H1 (cell line): ENCODE measurements at regions not wholly inside any gene's neighbourhood (a gene's known extent, or its start where the extent isn't known, plus 50 kb on each side); places are given as distances from the start of the nearest gene placed in this dataset.

ENCODE experiments used
- CTCF ChIA-PET: fragments of 300-600 bp; sonication (Branson Sonifier 250); formaldehyde crosslinking; loops from one replicate; lab custom pipeline; 2021; ENCODE audit not compliant: partially characterized antibody; lab: Charles Lee
- POLR2A ChIA-PET: fragments of 300-600 bp; sonication (Branson Sonifier 250); formaldehyde crosslinking; loops from one replicate; lab custom pipeline; 2021; ENCODE audit warnings: inconsistent platforms; ENCODE audit not compliant: partially characterized antibody; lab: Charles Lee
- DNase-seq, 2 experiments: peaks; one replicate each; pipeline versions ENCODE4 v3.0.0 to v3.0.0-alpha.2; 2010 to 2022; ENCODE audit warnings: low spot score in 2 of 2, low read depth in 1 of 2, mixed read lengths in 1 of 2
- FAIRE-seq: peaks from 2 replicates; lab custom pipeline; 2011; peaks lifted over from hg19 to GRCh38; lab: Jason Lieb, UNC
- H2AFZ ChIP-seq: 2 replicates; pipeline ENCODE4 v1.8.1; 2012; ENCODE audit warnings: low read length, inconsistent platforms
- H2AK5ac ChIP-seq: 2 replicates; pipeline ENCODE4 v1.6.1; 2013; ENCODE audit warnings: low read depth, low read length
- H2BK120ac ChIP-seq: replicated peaks from 2 replicates; pipeline ENCODE3; 2013; ENCODE audit warnings: low read depth, low read length, inconsistent platforms
- H2BK12ac ChIP-seq: 2 replicates; pipeline ENCODE4 v1.6.1; 2013; ENCODE audit warnings: low read depth, low read length
- H2BK15ac ChIP-seq: 2 replicates; pipeline ENCODE4 v1.6.1; 2013; ENCODE audit warnings: low read length
- H2BK20ac ChIP-seq: 2 replicates; pipeline ENCODE4 v1.6.1; 2013; ENCODE audit warnings: low read length
- H2BK5ac ChIP-seq: 2 replicates; pipeline ENCODE4 v1.6.1; 2013; ENCODE audit warnings: low read depth, low read length
- H3K14ac ChIP-seq: 2 replicates; pipeline ENCODE4 v1.6.1; 2013; ENCODE audit warnings: inconsistent platforms; ENCODE audit not compliant: insufficient read length
- H3K18ac ChIP-seq: 2 replicates; pipeline ENCODE4 v1.6.1; 2013; ENCODE audit warnings: low read length; ENCODE audit errors: extremely low read depth
- H3K23ac ChIP-seq: 2 replicates; pipeline ENCODE4 v1.6.1; 2013; ENCODE audit warnings: inconsistent platforms; ENCODE audit not compliant: insufficient read length
- H3K23me2 ChIP-seq: 2 replicates; pipeline ENCODE4 v1.6.1; 2013; ENCODE audit warnings: low read depth, low read length
- H3K27ac ChIP-seq: 2 replicates; pipeline ENCODE4 v1.6.1; 2011; ENCODE audit warnings: low read depth, low read length, inconsistent platforms
- H3K27me3 ChIP-seq, 4 experiments: replicated peaks in 1 of 4; 1 replicate in 1 of 4; 2 replicates in 3 of 4; pipeline versions ENCODE4 v1.6.1 to v1.8.1; 2011 to 2013; ENCODE audit warnings: low read length in 3 of 4, mild to moderate bottlenecking in 3 of 4, inconsistent platforms in 2 of 4, mixed read lengths in 2 of 4, moderate library complexity in 1 of 4; ENCODE audit not compliant: control insufficient read depth in 3 of 4, insufficient read depth in 3 of 4; ENCODE audit errors: extremely low read depth in 1 of 4
- H3K36me3 ChIP-seq, 4 experiments: 2 replicates each; pipeline versions ENCODE4 v1.6.1 to v1.8.1; 2011 to 2013; ENCODE audit warnings: mild to moderate bottlenecking in 4 of 4, low read length in 3 of 4, moderate library complexity in 2 of 4, control low read depth in 1 of 4, inconsistent platforms in 1 of 4; ENCODE audit not compliant: insufficient read depth in 4 of 4, control insufficient read depth in 2 of 4
- H3K4ac ChIP-seq: replicated peaks from 2 replicates; pipeline ENCODE3; 2013; ENCODE audit warnings: low read length, low read depth, mixed read lengths, inconsistent platforms; ENCODE audit not compliant: insufficient read length
- H3K4me1 ChIP-seq, 4 experiments: replicated peaks in 1 of 4; 1 replicate in 1 of 4; 2 replicates in 3 of 4; pipeline versions ENCODE4 v1.6.1 to v1.8.1; 2011 to 2013; ENCODE audit warnings: low read length in 3 of 4, inconsistent platforms in 2 of 4, mixed read lengths in 1 of 4; ENCODE audit not compliant: insufficient read depth in 4 of 4, control insufficient read depth in 3 of 4
- H3K4me2 ChIP-seq, 2 experiments: 2 replicates each; pipeline versions ENCODE4 v1.6.1 to v1.8.1; 2011 to 2013; ENCODE audit warnings: low read depth in 2 of 2, low read length in 2 of 2, control low read depth in 1 of 2, inconsistent platforms in 1 of 2, mild to moderate bottlenecking in 1 of 2; ENCODE audit not compliant: insufficient read depth in 1 of 2
- H3K4me3 ChIP-seq, 4 experiments: fragments of 200-600, 300-600 bp in 1 of 4; sonication (generic), shearing (Covaris generic), sonication (Bioruptor Twin) in 1 of 4; 2 replicates each; pipeline versions ENCODE4 v1.5.1 to v1.8.1; 2011 to 2016; ENCODE audit warnings: low read length in 4 of 4, low read depth in 3 of 4, control low read depth in 2 of 4, inconsistent platforms in 2 of 4, mild to moderate bottlenecking in 2 of 4, mixed read lengths in 1 of 4, moderate library complexity in 1 of 4; ENCODE audit not compliant: insufficient read depth in 2 of 4; ENCODE audit errors: extremely low read depth in 1 of 4
- H3K56ac ChIP-seq: replicated peaks from 2 replicates; pipeline ENCODE3; 2013; ENCODE audit warnings: low read depth, mild to moderate bottlenecking, mixed read lengths, low read length, inconsistent platforms; ENCODE audit not compliant: insufficient read length
- H3K79me1 ChIP-seq: 2 replicates; pipeline ENCODE4 v1.6.1; 2013; ENCODE audit warnings: low read depth, low read length, control low read depth
- H3K79me2 ChIP-seq, 2 experiments: 2 replicates each; pipeline versions ENCODE4 v1.6.1 to v1.8.1; 2012 to 2013; ENCODE audit warnings: low read length in 2 of 2, mild to moderate bottlenecking in 2 of 2, inconsistent platforms in 1 of 2; ENCODE audit not compliant: insufficient read depth in 2 of 2, control insufficient read depth in 1 of 2
- H3K9ac ChIP-seq, 4 experiments: replicated peaks in 1 of 4; 1 replicate in 1 of 4; 2 replicates in 3 of 4; pipeline versions ENCODE4 v1.6.1 to v1.8.1; 2011 to 2013; ENCODE audit warnings: low read depth in 3 of 4, low read length in 3 of 4, control low read depth in 2 of 4, mild to moderate bottlenecking in 2 of 4, moderate library complexity in 2 of 4, inconsistent platforms in 1 of 4; ENCODE audit errors: extremely low read depth in 1 of 4
- H3K9me3 ChIP-seq, 2 experiments: 2 replicates each; pipeline versions ENCODE4 v1.6.1 to v1.8.1; 2012 to 2013; ENCODE audit warnings: mild to moderate bottlenecking in 2 of 2, moderate library complexity in 2 of 2, control low read depth in 1 of 2, inconsistent platforms in 1 of 2, low read depth in 1 of 2, low read length in 1 of 2, mixed read lengths in 1 of 2; ENCODE audit not compliant: insufficient read depth in 2 of 2
- H4K20me1 ChIP-seq, 2 experiments: replicated peaks in 1 of 2; 2 replicates each; pipeline versions ENCODE3 to v1.8.1; 2011 to 2013; ENCODE audit warnings: inconsistent platforms in 2 of 2, low read length in 2 of 2, mild to moderate bottlenecking in 1 of 2; ENCODE audit not compliant: insufficient read depth in 2 of 2, control insufficient read depth in 1 of 2
- H4K5ac ChIP-seq: 2 replicates; pipeline ENCODE4 v1.6.1; 2013; ENCODE audit warnings: low read length, low read depth, mixed read lengths, inconsistent platforms; ENCODE audit not compliant: insufficient read length
- H4K8ac ChIP-seq: 2 replicates; pipeline ENCODE4 v1.8.0; 2013; ENCODE audit warnings: mild to moderate bottlenecking, moderate library complexity, low read length, inconsistent platforms; ENCODE audit not compliant: insufficient read depth; ENCODE audit errors: extremely low read depth
- H4K91ac ChIP-seq: replicated peaks from 2 replicates; pipeline ENCODE3; 2013; ENCODE audit warnings: low read length, mixed read lengths, inconsistent platforms; ENCODE audit not compliant: insufficient read length
- KDM1A ChIP-seq: fragments of 200-600, 300-600 bp; sonication (generic); IDR thresholded peaks from 2 replicates; pipeline ENCODE4 v1.7.1; 2016; ENCODE audit warnings: mild to moderate bottlenecking, low read length, borderline replicate concordance
- RXRA ChIP-seq: IDR thresholded peaks from 2 replicates; pipeline ENCODE4 v1.6.1; 2011; ENCODE audit warnings: low read depth, mild to moderate bottlenecking, low read length, moderate library complexity; ENCODE audit not compliant: insufficient read depth
- SP4 ChIP-seq: IDR thresholded peaks from 2 replicates; pipeline ENCODE4 v1.6.1; 2012; ENCODE audit warnings: low read length, inconsistent platforms
- WGBS, 2 experiments: shearing (Covaris generic) in 1 of 2; methylation state at CpG; one replicate each; pipeline versions ENCODE4 v1.1.6 to v1.1.7; 2013 to 2015; ENCODE audit warnings: low lambda C conversion rate in 2 of 2, mixed read lengths in 2 of 2, inconsistent platforms in 1 of 2, low coverage in 1 of 2, missing lambda C conversion rate in 1 of 2; ENCODE audit not compliant: insufficient replicate concordance in 2 of 2, insufficient coverage in 1 of 2, insufficient read length in 1 of 2; ENCODE audit errors: extremely low coverage in 1 of 2, missing lambda C conversion rate in 1 of 2; 5-methylcytosine and 5-hydroxymethylcytosine counted together

DNA sequence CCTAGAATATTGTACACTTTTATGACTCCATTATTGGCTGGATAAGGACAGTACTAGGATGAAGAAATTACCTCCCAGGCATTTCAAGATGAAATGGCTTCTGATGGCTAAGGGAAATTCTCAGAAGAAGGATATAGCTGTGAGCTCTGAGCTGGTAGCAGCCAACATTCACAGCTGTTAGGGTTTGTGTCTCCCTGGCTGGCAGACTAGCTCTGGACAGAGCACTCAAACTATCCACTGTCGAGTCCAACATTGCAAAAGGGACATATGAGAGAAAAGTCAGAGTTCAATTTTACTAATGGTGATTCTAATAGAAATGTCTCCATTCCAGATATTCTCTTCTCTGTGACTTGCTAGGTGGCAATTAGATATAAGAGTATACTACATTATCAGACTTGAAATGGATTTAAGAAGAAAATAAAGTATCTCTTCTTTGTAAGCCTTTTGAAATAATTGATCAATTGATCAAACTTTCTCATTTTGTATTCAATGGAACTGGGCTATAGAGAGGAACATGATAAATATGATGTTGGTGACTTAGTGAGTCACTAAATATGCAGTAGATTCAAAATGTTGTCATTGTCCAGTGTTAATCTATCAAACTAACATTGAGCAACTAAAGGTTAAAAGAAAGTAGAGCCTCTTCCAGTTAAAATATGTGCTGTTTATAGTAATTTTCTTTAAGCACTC, 1920.3 kb downstream of the SUCLG1 start:
- DNase-seq, result no peak
- H2BK120ac ChIP-seq, result no peak overlapping the region
- no peak overlapping the region for H2BK5ac ChIP-seq
- no peaks in the 10 kb centered on the region for H3K36me3 ChIP-seq
- no peak overlapping the region for H3K27ac ChIP-seq
- no peak overlapping the region for H3K4me3 ChIP-seq
- H2AK5ac ChIP-seq, result no peak overlapping the region
- no peaks in the 10 kb centered on the region for H3K23me2 ChIP-seq
- no peaks in the 10 kb centered on the region for H3K79me1 ChIP-seq
- H3K27me3 ChIP-seq, result no peaks in the 10 kb centered on the region
- no peak overlapping the region for H3K4me2 ChIP-seq
- no peaks in the 10 kb centered on the region for H3K9me3 ChIP-seq
- no peak overlapping the region for H3K23ac ChIP-seq
- POLR2A ChIA-PET, result no interaction called here
- H4K91ac ChIP-seq, result no peak overlapping the region
- H2BK20ac ChIP-seq, result no peak overlapping the region
- no peaks in the 10 kb centered on the region for H3K79me2 ChIP-seq
- 90% methylated on average over 1 of the region's 1 CpG; no CpG with 5 or more reads in 1 of the 2 experiments for WGBS, 2 experiments
- no peak overlapping the region for H3K18ac ChIP-seq
- no peak for FAIRE-seq
- H4K20me1 ChIP-seq, result no peaks in the 10 kb centered on the region
- no peak overlapping the region for H3K9ac ChIP-seq
- no peak overlapping the region for H3K56ac ChIP-seq
- CTCF ChIA-PET, result interaction anchor here (1.0 kb wide), 1 partner anchor 658 kb away, joined by 4 read pairs; no protein-coding TSS in a partner anchor
- TF ChIP-seq SP4, result no peak
- no peak for TF ChIP-seq RXRA
- no peak for TF ChIP-seq KDM1A
- no peak overlapping the region for H2AFZ ChIP-seq
- H2BK12ac ChIP-seq, result no peak overlapping the region
- no peaks in the 10 kb centered on the region for H3K4me1 ChIP-seq
- no peak overlapping the region for H3K14ac ChIP-seq
- no peak overlapping the region for H2BK15ac ChIP-seq
- no peak overlapping the region for H4K5ac ChIP-seq
- H3K4ac ChIP-seq, result no peak overlapping the region
- no peak overlapping the region for H4K8ac ChIP-seq
